Right kidney (tissue), 1 donor: ENCODE measurements at regions not wholly inside any gene's neighbourhood (a gene's known extent, or its start where the extent isn't known, plus 50 kb on each side); places are given as distances from the start of the nearest gene placed in this dataset.

Source experiments
- DNase-seq: peaks from one replicate; pipeline ENCODE4 v3.0.0-alpha.2; 2016

DNA sequence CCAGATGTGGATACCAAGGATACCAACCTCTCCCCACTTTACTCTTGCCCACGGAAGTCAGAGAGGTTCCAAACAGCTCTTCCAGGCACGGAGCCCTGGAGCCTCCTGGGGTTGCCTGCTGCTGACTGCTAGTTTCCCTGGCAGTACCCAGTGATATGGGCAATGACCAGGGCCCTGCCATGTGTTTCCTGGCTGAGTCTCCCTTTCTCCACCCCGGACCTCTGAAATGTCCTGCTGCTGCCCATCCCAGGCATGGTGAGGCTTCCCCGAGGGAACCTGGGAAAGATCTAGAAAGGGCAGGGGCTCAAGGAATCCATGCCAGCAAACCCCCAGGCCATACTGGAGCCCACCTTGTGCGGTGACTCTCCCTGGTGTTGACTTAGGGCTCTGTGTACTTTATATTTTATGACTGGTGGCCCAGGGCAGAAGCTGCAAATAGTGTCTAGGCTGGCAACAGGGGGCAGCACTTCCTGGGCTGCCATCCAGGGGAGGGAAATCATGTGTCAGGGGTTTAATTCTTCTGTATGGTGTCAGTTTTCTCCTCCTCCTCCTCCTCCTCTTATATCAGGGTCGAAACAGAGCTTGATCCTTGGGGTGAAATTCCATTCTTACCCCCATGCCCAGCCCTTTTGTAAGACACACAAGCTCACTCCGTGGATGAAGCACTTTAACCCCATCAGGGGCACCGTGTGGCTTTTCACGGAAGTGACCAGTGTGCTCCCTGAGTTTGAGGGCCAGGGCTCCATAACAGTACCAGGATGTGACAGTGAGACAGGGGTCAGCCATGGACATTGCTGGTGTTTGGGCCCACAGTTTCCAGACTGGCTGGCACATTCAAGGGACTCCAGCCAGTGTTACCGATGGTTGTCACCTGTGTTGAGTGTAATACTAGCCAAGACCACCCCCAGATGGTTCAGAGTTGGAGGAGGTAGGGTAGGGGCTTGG, 62.4 kb upstream of the GDF10 start:
- no peak for DNase-seq

DNA sequence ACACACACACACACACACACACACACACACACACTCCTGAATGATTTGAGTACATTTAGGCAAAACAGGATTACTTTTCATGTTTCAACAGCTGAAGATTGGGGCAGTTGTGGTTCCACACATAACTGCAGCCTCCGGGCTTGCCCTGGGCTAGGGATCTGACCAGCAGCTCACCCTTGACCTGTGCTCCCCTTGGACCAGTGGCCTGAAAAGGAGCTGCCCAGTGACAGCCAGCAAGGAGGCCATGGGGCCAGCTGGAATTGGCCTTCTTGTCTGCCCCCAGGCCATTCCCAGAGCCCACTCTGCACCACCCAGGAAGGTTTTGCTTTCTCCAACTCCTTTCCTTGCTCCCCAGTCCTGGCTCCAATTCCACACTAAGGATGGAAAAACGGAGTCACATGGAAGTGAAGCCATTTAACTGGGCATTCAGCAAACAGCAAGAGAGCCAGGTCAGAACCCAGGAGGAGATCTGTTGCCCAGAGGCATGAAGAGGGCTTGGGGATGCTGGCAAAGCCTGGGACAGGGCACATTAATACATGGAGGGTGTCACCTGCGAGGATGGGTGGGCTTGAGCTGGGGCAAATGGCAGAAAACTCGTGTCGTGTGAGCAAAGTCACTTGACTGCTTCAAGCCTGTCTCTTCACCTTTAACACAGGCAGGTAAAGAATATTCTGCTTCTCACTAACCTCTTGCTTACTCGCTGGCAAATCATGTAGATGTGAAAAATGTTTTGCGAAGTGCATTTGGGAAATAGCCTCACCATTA, 61.5 kb upstream of the GDF10 start:
- DNase-seq = no peak

DNA sequence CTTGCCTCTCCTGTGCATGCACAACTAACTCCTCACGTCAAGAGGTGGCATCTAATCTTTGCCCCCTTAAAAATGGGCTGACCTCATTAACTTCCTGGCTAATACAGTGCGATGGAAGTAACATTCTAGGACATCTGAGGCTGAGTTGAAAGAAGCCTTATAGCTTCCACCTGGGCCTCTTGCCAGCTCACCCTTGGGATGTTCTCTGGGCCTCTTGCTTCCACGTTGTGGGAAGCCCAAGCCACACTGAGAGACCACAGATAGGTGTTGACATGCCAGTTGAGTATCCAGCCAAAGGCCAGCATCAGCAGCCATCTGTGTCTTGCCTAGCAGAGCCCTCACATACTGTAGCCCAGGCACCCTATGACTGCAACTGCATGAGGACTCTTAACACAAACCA, 60.8 kb upstream of the GDF10 start:
- DNase-seq = no peak

DNA sequence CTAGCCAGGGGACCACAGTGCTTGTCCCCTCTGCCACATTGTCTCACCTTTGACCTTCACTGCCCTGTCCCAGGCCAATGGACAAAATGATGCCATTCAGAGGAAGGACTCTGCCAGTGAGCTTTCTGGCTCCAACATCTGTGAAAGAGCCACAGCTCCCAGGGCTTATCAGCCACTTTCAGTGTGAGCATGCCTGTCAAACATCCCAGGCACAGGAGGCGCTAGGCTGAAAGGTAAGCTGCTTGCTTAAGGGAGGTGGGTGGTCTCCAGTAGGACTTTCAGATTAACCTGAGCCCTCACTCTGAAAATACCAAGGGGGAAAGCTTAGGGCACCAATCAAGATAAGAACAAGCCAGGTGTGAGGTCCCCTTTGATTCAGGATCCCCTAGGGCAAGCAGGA, 59.8 kb upstream of the GDF10 start:
- no peak for DNase-seq

DNA sequence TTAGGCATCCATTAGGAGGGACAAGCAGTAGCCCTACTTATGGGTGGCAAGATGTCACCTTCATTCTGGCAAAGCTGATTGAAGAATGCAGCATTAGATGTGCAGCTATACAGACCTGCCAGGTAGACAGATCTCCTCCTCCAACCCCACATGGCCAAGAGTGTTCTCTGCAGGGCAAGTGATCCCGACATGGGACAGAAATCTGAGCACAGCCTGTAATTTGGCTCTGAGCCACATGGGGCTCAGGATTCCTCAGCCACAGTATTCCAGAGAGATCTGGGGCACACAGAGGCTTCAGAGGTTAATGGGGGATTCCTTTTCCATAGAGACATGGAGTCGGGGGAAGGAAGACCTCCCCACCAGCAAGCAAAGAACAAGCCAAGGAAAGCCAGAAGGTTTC, 58.7 kb upstream of the GDF10 start:
- DNase-seq = no peak

DNA sequence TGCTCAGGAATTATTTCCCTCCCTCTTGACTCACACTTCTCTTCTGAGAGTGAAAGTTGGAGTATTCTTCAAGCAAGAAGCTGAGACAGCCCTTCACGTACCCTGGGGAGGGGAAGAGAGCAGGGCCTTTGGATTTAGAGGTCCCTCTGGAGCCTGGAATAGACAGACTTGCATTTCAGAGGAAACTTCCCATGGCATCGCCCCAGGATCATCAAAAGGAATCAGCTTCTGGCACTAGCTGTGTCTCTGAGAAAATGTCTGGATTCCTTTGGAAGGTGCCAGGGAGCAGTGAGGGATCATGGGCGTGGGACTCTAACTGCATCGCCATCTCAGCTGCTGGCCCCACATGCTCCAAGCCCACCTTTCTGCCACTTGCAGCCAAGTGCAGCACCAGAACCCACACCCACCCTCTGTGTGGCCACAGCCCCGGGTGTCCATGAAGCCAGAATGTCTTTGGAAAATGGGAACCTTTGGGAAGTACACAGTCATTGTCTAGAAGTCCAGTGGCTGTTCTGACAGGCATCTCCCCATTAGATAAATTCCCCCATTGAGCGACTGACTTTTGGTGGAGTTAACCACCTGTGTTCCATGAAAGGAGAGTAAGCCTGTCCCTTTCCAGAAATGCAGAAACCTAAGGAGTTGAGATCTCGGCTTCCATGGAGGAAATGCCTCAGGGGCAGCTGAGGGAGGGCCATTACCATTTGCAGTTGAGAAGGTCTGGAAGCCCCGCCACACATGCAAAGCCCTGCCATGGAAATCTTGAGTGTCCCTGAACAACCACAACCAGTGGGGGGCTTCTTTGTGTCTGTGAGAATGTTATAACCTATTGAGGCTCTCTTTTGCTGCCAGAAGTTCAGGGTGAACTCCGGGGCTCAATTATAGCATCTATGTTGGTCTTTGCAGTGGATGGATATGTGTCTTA, 57.8 kb upstream of the GDF10 start:
- no peak for DNase-seq

DNA sequence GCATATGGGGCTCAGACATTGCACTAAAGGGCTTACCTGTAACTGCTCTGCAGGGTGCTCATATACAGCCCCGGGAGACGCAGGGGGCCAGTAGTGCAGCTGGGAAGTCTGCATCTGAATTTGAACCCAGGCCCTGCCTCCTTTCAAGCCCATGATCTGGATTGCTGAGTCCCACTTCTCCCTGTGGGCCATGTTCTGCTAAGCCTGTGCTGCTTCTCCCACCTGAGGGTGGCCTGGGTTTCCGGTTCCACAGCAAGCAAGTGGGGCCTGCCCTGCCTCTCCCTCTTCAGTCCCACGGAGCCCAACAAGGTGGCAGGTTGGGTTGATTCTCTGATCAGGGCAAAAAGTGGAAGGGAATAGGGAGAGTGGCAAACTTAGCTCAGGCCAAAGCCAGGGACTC, 56.6 kb upstream of the GDF10 start:
- DNase-seq = no peak

DNA sequence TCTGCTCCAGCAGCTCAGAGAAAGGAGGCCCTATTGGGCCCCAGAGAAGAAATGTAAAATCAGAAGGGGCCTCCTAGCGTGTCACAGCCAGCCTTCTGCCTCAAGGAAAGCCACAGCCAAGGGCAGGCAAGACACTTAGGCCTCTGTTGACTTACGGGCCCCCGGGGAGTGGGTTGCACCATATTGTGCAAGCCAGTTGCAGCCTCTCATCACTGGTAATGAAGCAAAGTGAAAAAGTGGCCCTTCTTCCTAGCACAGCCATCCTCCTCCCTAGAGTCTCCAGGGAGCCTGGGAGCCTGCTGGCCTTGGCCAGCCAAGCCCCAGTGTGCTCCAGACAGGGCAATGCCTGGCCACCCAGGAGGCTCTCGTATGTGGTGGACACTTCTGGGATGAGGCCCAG, 56.2 kb upstream of the GDF10 start:
- no peak for DNase-seq

DNA sequence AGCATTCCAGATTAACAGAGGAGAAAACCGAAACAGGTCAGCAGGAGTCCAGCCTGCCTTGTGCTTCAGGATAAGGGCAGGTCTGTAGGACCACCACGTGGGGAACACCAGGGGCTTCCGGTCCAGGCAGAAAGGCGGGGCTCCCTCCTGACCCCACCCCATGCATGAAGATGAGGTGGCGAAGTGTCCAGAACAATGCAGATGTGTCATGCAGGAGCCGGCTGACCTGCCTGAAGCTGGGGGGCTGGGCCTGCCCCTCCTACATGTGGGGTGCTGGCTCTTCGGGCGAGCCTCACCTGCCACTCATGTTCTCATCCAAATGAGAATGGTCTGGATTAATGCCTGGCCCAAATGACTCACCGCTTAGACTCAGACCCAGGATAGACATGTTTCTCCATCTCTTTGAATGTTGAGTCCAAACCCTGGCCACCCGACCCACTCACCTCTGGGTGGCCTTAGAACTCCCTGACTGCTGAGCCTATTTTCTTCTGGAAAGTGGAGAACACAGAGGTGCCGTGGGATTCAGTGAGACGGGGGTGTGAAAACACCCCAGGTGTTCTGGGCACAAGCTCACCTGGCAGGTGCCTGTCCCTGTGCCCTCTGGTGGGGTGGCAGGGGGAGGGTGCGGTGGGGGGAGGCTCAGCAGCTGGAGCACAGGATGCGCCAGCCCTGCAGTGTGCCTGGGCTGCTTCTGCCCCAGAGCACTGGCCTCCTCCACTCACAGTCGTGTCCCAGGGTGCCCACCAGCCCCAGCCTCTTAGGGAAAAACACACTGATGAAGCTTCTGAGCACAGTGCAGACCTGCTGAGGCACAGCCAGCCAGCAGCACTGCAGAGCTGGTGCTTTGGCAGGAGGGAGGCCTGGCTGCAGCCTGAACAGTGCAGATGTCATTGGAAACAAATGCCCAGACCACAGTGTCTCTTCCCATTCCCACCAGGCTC, 55.2 kb upstream of the GDF10 start:
- DNase-seq = no peak

DNA sequence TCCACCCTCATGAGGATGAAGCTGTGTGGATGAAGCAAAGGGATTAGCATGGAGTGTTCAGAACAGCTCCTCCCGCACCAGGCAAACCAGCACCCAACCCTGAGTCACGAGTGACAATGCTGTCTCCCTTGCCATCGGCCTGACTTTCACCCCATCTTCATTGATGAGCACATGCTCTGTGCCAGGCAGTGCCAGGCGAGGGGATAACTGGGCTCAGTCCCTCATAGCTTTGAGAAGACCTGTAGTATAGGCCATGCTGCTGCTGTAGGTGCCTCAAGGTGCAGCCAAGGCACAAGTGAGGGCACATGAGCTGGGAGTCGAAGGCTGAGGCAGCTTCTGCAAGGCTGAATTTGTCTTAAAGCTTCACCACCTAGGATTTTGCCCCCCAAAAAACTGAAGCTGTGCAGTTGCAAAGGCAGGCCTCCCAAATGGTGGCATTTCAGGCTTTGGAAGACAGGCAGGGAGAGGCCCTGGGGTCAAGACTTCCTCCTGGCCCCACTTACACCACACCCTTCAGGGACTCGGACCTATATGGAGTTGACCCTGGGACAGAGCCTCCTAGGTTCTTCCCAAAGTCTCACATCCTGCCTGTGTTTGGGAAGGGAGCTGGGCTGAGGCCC, 54.2 kb upstream of the GDF10 start:
- DNase-seq = no peak

DNA sequence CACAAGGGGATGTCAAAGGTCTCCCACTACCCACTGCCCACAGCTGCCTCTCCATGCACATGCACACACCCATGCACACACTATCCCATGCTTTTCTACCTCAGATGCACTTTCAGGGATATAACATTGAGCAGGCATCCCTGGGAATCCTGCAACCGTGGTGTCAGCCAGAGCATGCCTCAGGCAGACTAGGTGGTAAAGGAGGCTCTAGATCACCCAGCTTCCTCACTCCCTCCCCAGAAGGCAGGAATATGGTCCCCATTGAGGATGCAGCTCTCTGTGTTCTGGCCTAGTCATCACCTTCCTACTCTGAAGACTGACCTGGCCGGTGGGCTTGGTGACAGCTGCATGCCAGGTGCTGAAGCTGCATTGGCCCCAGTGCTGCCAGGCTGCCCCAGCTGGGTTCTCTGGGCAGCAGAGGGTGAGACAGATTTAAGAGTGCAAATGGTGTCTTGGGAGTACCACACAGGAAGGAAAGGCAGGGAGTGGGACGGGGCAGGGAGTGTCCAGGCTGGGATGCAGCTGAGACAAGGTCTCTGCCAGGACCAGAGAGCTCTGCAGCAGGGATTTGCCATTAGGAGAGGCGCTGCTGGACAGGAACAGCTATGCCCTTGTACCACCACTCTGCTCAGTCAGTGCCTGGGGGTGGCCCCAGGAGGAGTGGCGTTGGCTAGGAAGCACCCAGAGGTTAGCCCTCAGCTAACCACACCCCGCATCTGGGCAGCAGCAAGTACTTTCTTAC, 53.4 kb upstream of the GDF10 start:
- no peak for DNase-seq

DNA sequence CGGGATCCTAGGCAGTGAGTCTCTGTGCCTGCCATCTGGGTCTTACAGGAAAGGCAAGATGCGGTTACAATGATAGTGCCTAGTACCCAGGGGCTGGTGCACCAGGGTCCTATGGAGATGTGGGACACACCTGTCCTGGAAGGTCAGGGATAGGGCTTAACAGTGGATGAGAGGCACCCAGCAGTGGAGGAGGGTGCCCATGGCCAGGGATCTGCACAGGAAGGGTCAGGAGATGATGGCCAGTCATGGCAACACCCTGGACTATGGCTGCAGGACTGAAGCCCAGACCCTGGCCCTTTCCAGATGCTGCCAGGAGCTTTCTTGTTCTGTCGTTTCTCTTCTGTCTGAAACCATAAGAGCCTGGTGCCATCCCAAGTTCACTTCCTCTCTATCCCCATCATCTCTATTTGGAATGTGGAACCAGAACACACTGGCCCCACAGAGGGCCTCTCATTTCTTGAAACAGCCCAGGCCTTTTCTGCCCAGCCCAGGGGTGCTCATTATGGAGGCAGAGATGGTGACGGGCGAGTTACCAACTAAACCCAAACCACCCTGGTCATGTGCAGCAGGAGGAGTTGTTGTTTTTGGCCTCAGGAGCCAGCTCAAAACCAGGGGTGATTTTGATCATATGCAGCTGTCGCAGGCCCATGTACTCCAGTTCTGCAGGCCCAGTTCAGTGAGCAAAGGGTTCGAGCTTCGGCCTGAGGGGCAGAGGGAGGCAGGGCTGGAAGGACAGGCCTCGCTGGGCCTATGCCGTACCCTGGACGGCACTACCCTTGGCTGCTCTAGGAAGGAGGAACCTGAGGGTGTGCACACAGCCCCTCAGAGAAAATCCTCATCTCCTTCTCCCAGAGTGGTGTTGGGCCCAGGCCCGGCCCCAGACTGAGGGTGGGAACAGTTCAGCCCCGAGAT, 52.6 kb upstream of the GDF10 start:
- DNase-seq = no peak

DNA sequence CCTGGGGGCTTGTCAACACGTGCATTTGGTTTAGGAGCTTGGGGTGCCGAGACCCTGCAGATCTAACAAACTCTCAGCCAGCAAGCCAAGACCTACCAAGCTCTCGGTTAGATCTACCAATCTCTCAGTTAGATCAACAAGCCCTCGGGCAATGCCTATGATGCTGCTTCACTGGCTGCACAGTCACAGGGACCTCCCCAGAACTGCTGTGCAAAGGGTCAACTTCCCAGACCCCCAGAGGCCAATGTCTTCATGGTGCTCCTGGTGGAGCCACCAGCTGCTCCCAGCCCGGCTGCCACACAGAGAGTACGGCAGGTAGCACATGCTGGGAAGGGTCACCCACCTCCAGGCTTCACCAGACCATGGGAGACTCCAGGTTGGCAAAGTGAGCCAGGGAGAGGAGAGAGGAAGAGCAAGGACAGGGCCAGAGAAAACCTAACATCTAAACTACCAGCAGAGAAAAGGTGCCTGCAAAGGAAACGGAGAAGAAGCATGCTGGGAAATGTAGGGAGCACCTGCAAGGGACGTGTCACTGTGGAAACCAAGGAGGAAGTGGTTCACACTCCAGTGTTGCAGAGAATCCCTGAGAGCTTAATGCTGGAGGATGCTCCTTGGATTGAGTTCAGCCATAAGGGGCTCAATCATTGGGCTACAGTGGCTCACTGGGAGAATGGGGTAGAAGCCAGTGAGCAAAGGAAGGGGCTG, 51.5 kb upstream of the GDF10 start:
- DNase-seq = no peak

DNA sequence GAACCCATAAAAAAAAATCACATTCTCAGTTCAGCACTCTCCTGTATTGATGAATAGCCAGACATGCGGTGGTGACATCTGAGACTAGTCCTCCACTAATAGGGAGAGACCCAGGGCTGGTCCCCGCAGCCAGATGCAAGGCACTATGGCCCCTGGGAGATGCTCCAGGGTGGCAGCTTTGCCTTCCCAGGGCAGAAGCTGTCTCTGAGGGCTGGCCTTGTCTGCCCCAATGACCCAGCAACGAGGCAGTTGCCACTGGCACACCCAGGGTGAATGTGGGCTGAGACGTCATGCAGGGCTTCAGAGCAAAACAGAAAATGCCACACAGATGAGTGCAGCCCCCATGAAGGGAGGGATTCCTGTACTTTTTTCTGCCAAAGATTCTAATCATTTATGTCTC, 50.1 kb upstream of the GDF10 start:
- no peak for DNase-seq
